ENCODE measurements at regions not wholly inside any gene's neighbourhood (a gene's known extent, or its start where the extent isn't known, plus 50 kb on each side); places are given as distances from the start of the nearest gene placed in this dataset.

DNA sequence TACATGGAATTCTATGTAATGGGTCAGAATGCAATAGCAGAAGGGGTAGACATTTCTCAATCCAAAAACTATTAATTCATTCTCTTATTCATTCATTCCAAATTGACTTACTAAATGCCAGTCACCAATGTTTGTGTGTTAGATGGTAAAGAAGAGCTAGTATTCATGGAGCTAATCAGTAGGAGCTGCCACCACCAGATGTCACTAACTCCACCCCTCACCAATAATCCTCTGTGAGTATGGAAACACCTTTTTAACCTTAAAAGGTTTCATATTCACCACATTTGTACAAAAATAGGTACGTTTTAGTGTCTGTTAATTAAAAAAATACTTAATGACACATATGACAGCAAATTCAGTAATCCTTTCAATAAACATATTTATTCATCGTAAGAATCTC is 131.8 kb upstream of the PKN2 start:
- DNase-seq, result no peak
- Mint-ChIP-seq H3K36me3 (ENCODE audit: low read depth) (no peaks in the 10 kb centered on the region), H3K9me3 (no peaks in the 10 kb centered on the region), H3K27me3 (ENCODE audit: low read depth, poor library complexity) (peaks cover 4% of the 10 kb centered on the region), H3K4me1 (peaks cover 19% of the 10 kb centered on the region), H3K4me3 (no peak overlapping the region), H3K27ac (no peak overlapping the region)
- TF ChIP-seq, protein P1, sequence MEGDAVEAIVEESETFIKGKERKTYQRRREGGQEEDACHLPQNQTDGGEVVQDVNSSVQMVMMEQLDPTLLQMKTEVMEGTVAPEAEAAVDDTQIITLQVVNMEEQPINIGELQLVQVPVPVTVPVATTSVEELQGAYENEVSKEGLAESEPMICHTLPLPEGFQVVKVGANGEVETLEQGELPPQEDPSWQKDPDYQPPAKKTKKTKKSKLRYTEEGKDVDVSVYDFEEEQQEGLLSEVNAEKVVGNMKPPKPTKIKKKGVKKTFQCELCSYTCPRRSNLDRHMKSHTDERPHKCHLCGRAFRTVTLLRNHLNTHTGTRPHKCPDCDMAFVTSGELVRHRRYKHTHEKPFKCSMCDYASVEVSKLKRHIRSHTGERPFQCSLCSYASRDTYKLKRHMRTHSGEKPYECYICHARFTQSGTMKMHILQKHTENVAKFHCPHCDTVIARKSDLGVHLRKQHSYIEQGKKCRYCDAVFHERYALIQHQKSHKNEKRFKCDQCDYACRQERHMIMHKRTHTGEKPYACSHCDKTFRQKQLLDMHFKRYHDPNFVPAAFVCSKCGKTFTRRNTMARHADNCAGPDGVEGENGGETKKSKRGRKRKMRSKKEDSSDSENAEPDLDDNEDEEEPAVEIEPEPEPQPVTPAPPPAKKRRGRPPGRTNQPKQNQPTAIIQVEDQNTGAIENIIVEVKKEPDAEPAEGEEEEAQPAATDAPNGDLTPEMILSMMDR (IDR thresholded peaks at IDR 0.05), result no peak

DNA sequence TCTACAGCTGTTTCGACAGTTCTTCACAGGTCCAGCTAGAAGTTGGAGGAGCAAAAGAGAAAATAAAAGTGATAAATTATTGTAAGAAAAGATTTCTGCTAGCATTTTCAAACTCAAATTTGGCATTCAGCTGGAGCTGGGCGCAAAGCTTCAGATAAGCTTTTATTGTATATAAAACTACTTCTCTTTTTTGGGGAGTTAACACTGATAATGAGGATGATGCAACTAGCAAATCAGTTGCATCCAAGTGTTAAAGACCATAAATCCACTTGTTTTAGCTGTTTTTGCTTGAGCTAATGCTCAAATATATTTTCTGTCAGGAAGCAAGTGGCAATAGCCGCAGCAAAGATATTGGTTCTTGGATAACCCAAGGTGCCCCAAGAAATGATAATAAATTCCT is 127.1 kb upstream of the PKN2 start:
- no peak overlapping the region for H3K4me3 Mint-ChIP-seq
- TF ChIP-seq, protein P1 (IDR thresholded peaks at IDR 0.05), result no peak
- no peak overlapping the region for H3K27ac Mint-ChIP-seq
- H3K9me3 Mint-ChIP-seq, result no peaks in the 10 kb centered on the region
- no peaks in the 10 kb centered on the region for H3K36me3 Mint-ChIP-seq (ENCODE audit: low read depth)
- no peak for DNase-seq
- H3K27me3 Mint-ChIP-seq (ENCODE audit: low read depth, poor library complexity), result no peaks in the 10 kb centered on the region
- H3K4me1 Mint-ChIP-seq, result peaks cover 3% of the 10 kb centered on the region

DNA sequence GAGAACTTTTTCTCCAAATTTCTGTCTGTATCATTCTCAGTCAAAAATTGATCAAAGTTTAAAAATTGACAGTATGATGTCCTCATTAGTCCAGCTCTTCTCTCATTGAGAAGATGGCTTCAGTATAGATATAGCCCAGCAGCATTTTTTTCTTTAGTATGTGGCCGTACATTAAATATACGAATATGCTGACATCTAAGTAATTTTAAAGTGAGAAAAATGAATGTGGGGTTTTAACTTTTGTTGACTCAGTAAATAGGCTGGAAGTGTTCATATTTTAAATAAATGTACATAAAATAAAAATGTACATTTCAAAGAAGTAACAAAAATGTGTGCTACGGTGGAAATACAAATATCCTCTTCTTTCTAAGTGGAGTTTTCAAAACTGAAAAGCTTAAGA is 123.5 kb upstream of the PKN2 start:
- no peak for DNase-seq
- Mint-ChIP-seq H3K9me3 (no peaks in the 10 kb centered on the region), H3K27me3 (ENCODE audit: low read depth, poor library complexity) (no peaks in the 10 kb centered on the region), H3K27ac (no peak overlapping the region), H3K4me1 (peaks cover 5% of the 10 kb centered on the region), H3K36me3 (ENCODE audit: low read depth) (no peaks in the 10 kb centered on the region), H3K4me3 (no peak overlapping the region)
- TF ChIP-seq, protein P1 (IDR thresholded peaks at IDR 0.05), result no peak

DNA sequence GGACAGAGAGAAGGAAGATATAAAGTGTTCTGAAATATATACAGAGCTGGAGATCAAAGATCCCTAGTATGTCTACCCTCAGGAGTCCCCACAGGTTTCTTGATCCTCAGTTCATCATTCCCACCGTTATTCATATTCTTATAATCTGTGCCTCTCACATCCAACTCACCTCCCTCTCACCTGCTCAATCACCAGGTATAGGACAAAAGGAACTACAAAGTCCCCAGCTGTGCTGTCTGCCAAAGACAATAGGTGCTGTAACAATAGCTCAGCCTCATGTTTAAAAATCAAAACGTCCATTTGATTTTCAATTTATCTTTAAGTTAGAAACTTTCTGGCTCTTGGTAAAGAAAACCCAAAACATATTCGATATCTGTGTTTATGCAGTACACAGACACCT is 121.1 kb upstream of the PKN2 start:
- no peak for DNase-seq
- H3K27me3 Mint-ChIP-seq (ENCODE audit: low read depth, poor library complexity), result no peaks in the 10 kb centered on the region
- H3K36me3 Mint-ChIP-seq (ENCODE audit: low read depth), result no peaks in the 10 kb centered on the region
- no peaks in the 10 kb centered on the region for H3K9me3 Mint-ChIP-seq
- H3K4me3 Mint-ChIP-seq, result no peak overlapping the region
- TF ChIP-seq, protein P1 (IDR thresholded peaks at IDR 0.05), result no peak
- H3K27ac Mint-ChIP-seq, result no peak overlapping the region
- peaks cover 9% of the 10 kb centered on the region for H3K4me1 Mint-ChIP-seq

DNA sequence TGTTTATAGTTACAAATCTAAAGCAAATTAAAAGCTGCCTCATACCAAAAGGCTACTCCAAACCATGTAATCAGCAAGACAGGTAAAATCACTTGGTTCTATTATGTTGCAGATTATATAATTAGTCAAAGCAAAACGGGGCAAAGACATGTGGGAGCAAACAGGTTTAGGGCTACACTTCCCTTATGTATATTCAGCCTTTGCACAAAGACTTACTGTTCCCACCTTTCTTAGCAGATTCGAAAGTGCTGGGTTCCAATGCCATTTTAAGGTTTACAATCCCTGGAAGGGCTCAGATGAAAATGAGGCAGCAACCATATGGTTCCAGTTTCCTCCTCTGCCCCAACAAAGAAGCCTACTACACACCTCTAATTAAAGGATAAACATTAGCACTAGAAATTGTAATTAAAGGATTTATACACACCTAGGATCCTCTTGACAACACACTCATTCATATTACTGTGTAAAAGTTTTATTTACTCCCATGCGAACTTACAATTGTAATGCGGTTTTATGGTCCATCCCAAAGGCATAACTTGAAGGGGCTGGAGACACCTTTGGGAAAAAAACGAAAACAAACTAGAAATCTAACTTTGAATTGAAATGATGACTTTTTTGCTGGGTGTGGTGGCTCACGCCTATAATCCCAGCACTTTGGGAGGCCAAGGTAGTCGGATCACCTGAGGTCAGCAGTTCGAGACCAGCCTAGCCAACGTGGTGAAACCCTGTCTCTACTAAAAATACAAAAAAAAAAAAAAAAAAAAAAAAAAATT is 117.3 kb upstream of the PKN2 start:
- TF ChIP-seq, protein P1 (IDR thresholded peaks at IDR 0.05), result no peak
- no peak for DNase-seq
- H3K4me3 Mint-ChIP-seq, result no peak overlapping the region
- H3K36me3 Mint-ChIP-seq (ENCODE audit: low read depth), result no peaks in the 10 kb centered on the region
- H3K27ac Mint-ChIP-seq, result no peak overlapping the region
- peaks cover 8% of the 10 kb centered on the region for H3K4me1 Mint-ChIP-seq
- no peaks in the 10 kb centered on the region for H3K27me3 Mint-ChIP-seq (ENCODE audit: low read depth, poor library complexity)
- no peaks in the 10 kb centered on the region for H3K9me3 Mint-ChIP-seq

DNA sequence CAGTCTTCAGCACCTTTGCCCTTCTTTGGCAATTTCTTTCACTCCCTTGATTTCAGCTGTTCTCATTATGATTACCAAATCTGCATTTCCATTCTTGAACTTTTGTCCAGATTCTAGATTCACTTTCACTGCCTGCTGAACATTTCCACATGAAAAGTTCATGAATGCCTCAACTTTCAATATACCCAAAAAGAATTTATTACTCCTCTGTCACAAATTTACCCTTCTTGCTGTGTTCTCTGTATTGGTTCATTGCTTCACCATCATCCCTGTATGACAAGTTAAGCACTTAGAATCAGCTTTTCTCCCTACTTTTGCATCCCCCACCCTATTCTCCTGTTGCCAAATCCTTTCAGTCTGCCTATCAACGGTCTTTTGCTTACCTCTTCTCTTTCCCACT is 112.6 kb upstream of the PKN2 start:
- no peaks in the 10 kb centered on the region for H3K4me1 Mint-ChIP-seq
- no peaks in the 10 kb centered on the region for H3K9me3 Mint-ChIP-seq
- no peak overlapping the region for H3K4me3 Mint-ChIP-seq
- TF ChIP-seq, protein P1 (IDR thresholded peaks at IDR 0.05), result no peak
- H3K27ac Mint-ChIP-seq, result no peak overlapping the region
- H3K27me3 Mint-ChIP-seq (ENCODE audit: low read depth, poor library complexity), result no peaks in the 10 kb centered on the region
- DNase-seq, result no peak
- no peaks in the 10 kb centered on the region for H3K36me3 Mint-ChIP-seq (ENCODE audit: low read depth)
